ENCODE measurements at regions not wholly inside any gene's neighbourhood (a gene's known extent, or its start where the extent isn't known, plus 50 kb on each side); places are given as distances from the start of the nearest gene placed in this dataset.

GRCh38 chr5:108617467-108618435 lies 129.9 kb upstream of the FER start:
- no peak for DNase-seq (ENCODE audit: low read depth)
- ChIA-PET CTCF (no interaction called here), POLR2A (no interaction called here)

GRCh38 chr5:108615216-108615615 lies 132.5 kb upstream of the FER start:
- ChIA-PET POLR2A (interaction anchor here (0.6 kb wide), 1 partner anchor 10 kb away, joined by 3 read pairs; no protein-coding TSS in a partner anchor), CTCF (no interaction called here)

More at GRCh38 chr5:108617467-108618435, 129.9 kb upstream of the FER start:
- no peak for TF ChIP-seq CTCF (IDR thresholded peaks at IDR 0.05; ENCODE audit: insufficient read depth, low read depth, low read length)
- Histone ChIP-seq H3K4me3 (ENCODE audit: low read depth, low read length) (no peak overlapping the region), H3K27me3 (ENCODE audit: control insufficient read depth, insufficient read depth, low read length) (no peaks in the 10 kb centered on the region), H3K36me3 (ENCODE audit: control insufficient read depth, insufficient read depth, low read length) (no peaks in the 10 kb centered on the region)

GRCh38 chr5:108607421-108607820 lies 140.3 kb upstream of the FER start:
- Histone ChIP-seq H3K27me3 (ENCODE audit: control insufficient read depth, insufficient read depth, low read length) (no peaks in the 10 kb centered on the region), H3K36me3 (ENCODE audit: control insufficient read depth, insufficient read depth, low read length) (no peaks in the 10 kb centered on the region), H3K4me3 (ENCODE audit: low read depth, low read length) (no peak overlapping the region)
- ChIA-PET CTCF (no interaction called here), POLR2A (no interaction called here)
- no peak for DNase-seq (ENCODE audit: low read depth)
- TF ChIP-seq CTCF (IDR thresholded peaks at IDR 0.05; ENCODE audit: insufficient read depth, low read depth, low read length), result no peak

More at GRCh38 chr5:108615216-108615615, 132.5 kb upstream of the FER start:
- no peak for DNase-seq (ENCODE audit: low read depth)
- Histone ChIP-seq H3K36me3 (ENCODE audit: control insufficient read depth, insufficient read depth, low read length) (no peaks in the 10 kb centered on the region), H3K27me3 (ENCODE audit: control insufficient read depth, insufficient read depth, low read length) (no peaks in the 10 kb centered on the region), H3K4me3 (ENCODE audit: low read depth, low read length) (no peak overlapping the region)
- TF ChIP-seq CTCF (IDR thresholded peaks at IDR 0.05; ENCODE audit: insufficient read depth, low read depth, low read length), result no peak

- no peaks in the 10 kb centered on the region for H3K36me3 ChIP-seq (ENCODE audit: control insufficient read depth, insufficient read depth, low read length)
- H3K4me3 ChIP-seq (ENCODE audit: low read depth, low read length), result no peak overlapping the region
- H3K27me3 ChIP-seq (ENCODE audit: control insufficient read depth, insufficient read depth, low read length), result no peaks in the 10 kb centered on the region
- CTCF ChIA-PET, result no interaction called here
- no peak for DNase-seq (ENCODE audit: low read depth)
- POLR2A ChIA-PET, result no interaction called here
- TF ChIP-seq CTCF (IDR thresholded peaks at IDR 0.05; ENCODE audit: insufficient read depth, low read depth, low read length), result no peak
Measured at GRCh38 chr5:108606185-108606584, 141.5 kb upstream of the FER start.

- Histone ChIP-seq H3K36me3 (ENCODE audit: control insufficient read depth, insufficient read depth, low read length) (no peaks in the 10 kb centered on the region), H3K4me3 (ENCODE audit: low read depth, low read length) (no peak overlapping the region), H3K27me3 (ENCODE audit: control insufficient read depth, insufficient read depth, low read length) (no peaks in the 10 kb centered on the region)
- ChIA-PET POLR2A (no interaction called here), CTCF (no interaction called here)
- no peak for TF ChIP-seq CTCF (IDR thresholded peaks at IDR 0.05; ENCODE audit: insufficient read depth, low read depth, low read length)
- DNase-seq (ENCODE audit: low read depth), result no peak
Measured at GRCh38 chr5:108602830-108603229, 144.9 kb upstream of the FER start.
